ENCODE measurements at regions not wholly inside any gene's neighbourhood (a gene's known extent, or its start where the extent isn't known, plus 50 kb on each side); places are given as distances from the start of the nearest gene placed in this dataset.

DNA sequence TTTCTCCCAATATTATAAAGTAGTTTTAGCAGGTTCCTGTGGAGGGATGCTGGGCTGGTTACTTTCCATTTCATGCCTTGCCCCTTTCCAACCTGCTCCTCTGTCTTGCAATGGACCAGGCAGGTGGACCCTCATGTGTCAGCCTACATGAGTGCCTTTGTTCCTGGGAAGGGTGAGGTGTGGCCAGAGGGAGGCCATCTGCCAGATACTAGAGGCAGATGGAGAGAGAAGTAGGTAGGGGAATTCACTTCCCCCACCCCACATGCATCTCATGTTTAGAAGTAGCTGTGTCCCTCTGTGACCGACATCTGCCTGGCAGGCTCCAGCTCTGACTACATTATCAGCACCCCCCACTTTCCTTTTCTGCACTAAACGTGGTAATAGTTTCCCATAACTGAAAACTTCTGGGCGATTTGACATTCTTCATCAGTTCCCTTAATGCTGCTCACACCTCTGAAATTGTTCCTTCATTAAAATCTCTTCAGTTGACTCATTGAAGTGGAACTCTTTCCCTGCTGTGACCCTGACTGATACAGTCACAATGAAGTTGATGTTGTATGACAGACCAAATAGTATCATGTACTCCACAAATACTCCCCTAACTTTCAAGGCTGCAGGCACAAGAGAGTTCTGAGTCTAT, 396.3 kb upstream of the FZD8 start (continued):
- TF ChIP-seq MYB (IDR thresholded peaks at IDR 0.05; ENCODE audit: borderline replicate concordance, low read depth, low read length) (no peak), ASH2L (IDR thresholded peaks at IDR 0.05; ENCODE audit: borderline replicate concordance, low read depth) (no peak), BRCA1 (IDR thresholded peaks at IDR 0.05; ENCODE audit: low read depth, low read length) (no peak)

DNA sequence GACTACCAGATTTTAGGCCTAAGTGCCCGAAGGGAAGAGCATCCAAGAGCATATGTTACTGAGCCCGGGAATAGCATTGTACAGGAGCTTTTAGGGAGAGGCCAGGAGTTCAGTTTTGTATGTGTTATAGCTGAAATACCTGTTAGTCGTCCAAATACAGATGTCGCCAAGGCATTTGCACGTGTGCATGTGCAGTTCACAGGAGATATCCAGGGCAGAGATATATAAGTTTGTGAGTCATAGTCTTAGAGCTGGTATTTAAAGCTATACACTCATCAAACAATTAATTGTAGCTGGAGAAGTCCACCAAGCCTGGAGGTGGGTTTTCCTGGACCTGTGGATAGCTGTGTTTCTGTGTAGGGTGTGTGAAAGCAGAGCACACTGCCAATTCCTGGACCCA, 394.0 kb upstream of the FZD8 start:
- H3K79me2 ChIP-seq (ENCODE audit: control insufficient read depth, insufficient read depth, low read length) = no peaks in the 10 kb centered on the region
- FAIRE-seq = no peak
- ChIA-PET POLR2A (no interaction called here), CTCF (interaction anchor here (1.6 kb wide), 1 partner anchor 15 kb away, joined by 4 read pairs; no protein-coding TSS in a partner anchor), RAD21 (ENCODE audit: unreplicated experiment) (no interaction called here), SMC1A (ENCODE audit: uncharacterized antibody, unreplicated experiment) (interaction anchor here (1.5 kb wide), 1 partner anchor 33 kb away, joined by 3 read pairs; no protein-coding TSS in a partner anchor)
- H3K9me3 ChIP-seq (replicated peaks; ENCODE audit: control insufficient read depth, insufficient read depth, low read length) = no peaks in the 10 kb centered on the region
- H3K27me3 ChIP-seq (replicated peaks in 1 of 2; ENCODE audit: control insufficient read depth in 2 of 2, insufficient read depth in 2 of 2, low read length in 1 of 2) = no peaks in the 10 kb centered on the region
- H3K4me1 ChIP-seq (ENCODE audit: control insufficient read depth, insufficient read depth, low read length) = no peaks in the 10 kb centered on the region
- 25% methylated on average over 5 of the region's 5 CpGs for WGBS (ENCODE audit: insufficient coverage, insufficient replicate concordance, low lambda C conversion rate, missing lambda C conversion rate)
- no peak overlapping the region for H3K4me2 ChIP-seq (ENCODE audit: control insufficient read depth, insufficient read depth)
- H3K4me3 ChIP-seq = no peak overlapping the region
- no peak for ATAC-seq
- TF ChIP-seq EED (IDR thresholded peaks at IDR 0.05; ENCODE audit: low read depth) = no peak
- TF ChIP-seq, protein P1, sequence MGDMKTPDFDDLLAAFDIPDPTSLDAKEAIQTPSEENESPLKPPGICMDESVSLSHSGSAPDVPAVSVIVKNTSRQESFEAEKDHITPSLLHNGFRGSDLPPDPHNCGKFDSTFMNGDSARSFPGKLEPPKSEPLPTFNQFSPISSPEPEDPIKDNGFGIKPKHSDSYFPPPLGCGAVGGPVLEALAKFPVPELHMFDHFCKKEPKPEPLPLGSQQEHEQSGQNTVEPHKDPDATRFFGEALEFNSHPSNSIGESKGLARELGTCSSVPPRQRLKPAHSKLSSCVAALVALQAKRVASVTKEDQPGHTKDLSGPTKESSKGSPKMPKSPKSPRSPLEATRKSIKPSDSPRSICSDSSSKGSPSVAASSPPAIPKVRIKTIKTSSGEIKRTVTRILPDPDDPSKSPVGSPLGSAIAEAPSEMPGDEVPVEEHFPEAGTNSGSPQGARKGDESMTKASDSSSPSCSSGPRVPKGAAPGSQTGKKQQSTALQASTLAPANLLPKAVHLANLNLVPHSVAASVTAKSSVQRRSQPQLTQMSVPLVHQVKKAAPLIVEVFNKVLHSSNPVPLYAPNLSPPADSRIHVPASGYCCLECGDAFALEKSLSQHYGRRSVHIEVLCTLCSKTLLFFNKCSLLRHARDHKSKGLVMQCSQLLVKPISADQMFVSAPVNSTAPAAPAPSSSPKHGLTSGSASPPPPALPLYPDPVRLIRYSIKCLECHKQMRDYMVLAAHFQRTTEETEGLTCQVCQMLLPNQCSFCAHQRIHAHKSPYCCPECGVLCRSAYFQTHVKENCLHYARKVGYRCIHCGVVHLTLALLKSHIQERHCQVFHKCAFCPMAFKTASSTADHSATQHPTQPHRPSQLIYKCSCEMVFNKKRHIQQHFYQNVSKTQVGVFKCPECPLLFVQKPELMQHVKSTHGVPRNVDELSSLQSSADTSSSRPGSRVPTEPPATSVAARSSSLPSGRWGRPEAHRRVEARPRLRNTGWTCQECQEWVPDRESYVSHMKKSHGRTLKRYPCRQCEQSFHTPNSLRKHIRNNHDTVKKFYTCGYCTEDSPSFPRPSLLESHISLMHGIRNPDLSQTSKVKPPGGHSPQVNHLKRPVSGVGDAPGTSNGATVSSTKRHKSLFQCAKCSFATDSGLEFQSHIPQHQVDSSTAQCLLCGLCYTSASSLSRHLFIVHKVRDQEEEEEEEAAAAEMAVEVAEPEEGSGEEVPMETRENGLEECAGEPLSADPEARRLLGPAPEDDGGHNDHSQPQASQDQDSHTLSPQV (IDR thresholded peaks at IDR 0.05) = no peak
- H3K36me3 ChIP-seq (ENCODE audit: control insufficient read depth in 2 of 2, insufficient read depth in 2 of 2, low read length in 1 of 2) = no peaks in the 10 kb centered on the region
- no peaks in the 10 kb centered on the region for H4K20me1 ChIP-seq (ENCODE audit: control insufficient read depth, insufficient read depth)
- no peak for DNase-seq (ENCODE audit: low read depth, low spot score)
- no TSS peak for BruUV-seq (replicated peaks)
- H2AFZ ChIP-seq (ENCODE audit: control insufficient read depth, low read depth, low read length) = no peak overlapping the region
- intact Hi-C loops (cut with micrococcal nuclease; ENCODE audit: unreplicated experiment) = no loop called here
- H3K27ac ChIP-seq (ENCODE audit: control insufficient read depth, insufficient read depth) = no peak overlapping the region
- in situ Hi-C loops (cut with MboI) = no loop called here
- H3K9ac ChIP-seq (ENCODE audit: control insufficient read depth, insufficient read depth, low read length) = no peak overlapping the region
